ENCODE measurements at regions not wholly inside any gene's neighbourhood (a gene's known extent, or its start where the extent isn't known, plus 50 kb on each side); places are given as distances from the start of the nearest gene placed in this dataset.

GRCh38 chr10:42519079-42519478 is 119.3 kb downstream of the ZNF33B start:
- TF ChIP-seq POLR2AphosphoS5 (IDR thresholded peaks at IDR 0.05) (no peak), CTCF (IDR thresholded peaks at IDR 0.05) (no peak), POLR2A (IDR thresholded peaks at IDR 0.05) (no peak)
